ENCODE measurements at regions not wholly inside any gene's neighbourhood (a gene's known extent, or its start where the extent isn't known, plus 50 kb on each side); places are given as distances from the start of the nearest gene placed in this dataset.

GRCh38 chr7:81040496-81040895 lies 121.6 kb upstream of the SEMA3C start:
- TF ChIP-seq, protein P1, sequence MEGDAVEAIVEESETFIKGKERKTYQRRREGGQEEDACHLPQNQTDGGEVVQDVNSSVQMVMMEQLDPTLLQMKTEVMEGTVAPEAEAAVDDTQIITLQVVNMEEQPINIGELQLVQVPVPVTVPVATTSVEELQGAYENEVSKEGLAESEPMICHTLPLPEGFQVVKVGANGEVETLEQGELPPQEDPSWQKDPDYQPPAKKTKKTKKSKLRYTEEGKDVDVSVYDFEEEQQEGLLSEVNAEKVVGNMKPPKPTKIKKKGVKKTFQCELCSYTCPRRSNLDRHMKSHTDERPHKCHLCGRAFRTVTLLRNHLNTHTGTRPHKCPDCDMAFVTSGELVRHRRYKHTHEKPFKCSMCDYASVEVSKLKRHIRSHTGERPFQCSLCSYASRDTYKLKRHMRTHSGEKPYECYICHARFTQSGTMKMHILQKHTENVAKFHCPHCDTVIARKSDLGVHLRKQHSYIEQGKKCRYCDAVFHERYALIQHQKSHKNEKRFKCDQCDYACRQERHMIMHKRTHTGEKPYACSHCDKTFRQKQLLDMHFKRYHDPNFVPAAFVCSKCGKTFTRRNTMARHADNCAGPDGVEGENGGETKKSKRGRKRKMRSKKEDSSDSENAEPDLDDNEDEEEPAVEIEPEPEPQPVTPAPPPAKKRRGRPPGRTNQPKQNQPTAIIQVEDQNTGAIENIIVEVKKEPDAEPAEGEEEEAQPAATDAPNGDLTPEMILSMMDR (conservative IDR thresholded peaks at IDR 0.05) = no peak
- DNase-seq (ENCODE audit: extremely low spot score, unreplicated experiment) = no peak
- no peak overlapping the region for H3K27ac Mint-ChIP-seq
- no peaks in the 10 kb centered on the region for H3K36me3 Mint-ChIP-seq
- no peak overlapping the region for H3K4me3 Mint-ChIP-seq
- H3K4me1 Mint-ChIP-seq (ENCODE audit: unreplicated experiment) = peaks cover 9% of the 10 kb centered on the region
- H3K27me3 Mint-ChIP-seq = no peaks in the 10 kb centered on the region
- H3K9me3 Mint-ChIP-seq = peaks cover 12% of the 10 kb centered on the region

DNA sequence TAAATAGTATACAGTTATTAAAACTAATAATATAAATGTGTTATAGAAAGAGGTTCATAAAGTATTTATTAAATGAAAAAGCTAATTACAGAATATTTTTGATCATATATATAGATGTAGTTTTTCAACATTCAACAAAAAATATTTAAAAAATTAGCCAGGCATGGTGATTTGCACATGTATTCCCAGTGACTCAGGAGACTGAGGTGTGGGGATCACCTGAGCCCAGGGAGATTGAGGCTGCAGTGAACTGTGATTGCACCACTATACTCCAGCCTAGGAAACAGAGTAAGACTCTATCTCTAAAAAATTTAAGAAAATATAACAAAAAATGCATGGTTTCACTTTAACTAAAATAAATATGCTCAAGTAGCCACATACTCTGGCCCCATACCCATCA lies 118.0 kb upstream of the SEMA3C start:
- no peak overlapping the region for H3K27ac Mint-ChIP-seq
- H3K27me3 Mint-ChIP-seq = no peaks in the 10 kb centered on the region
- TF ChIP-seq, protein P1 (conservative IDR thresholded peaks at IDR 0.05) = no peak
- no peaks in the 10 kb centered on the region for H3K36me3 Mint-ChIP-seq
- H3K4me1 Mint-ChIP-seq (ENCODE audit: unreplicated experiment) = peaks cover 9% of the 10 kb centered on the region
- DNase-seq (ENCODE audit: extremely low spot score, unreplicated experiment) = no peak
- H3K4me3 Mint-ChIP-seq = no peak overlapping the region
- peaks cover 8% of the 10 kb centered on the region for H3K9me3 Mint-ChIP-seq

GRCh38 chr7:81036057-81036456 lies 117.2 kb upstream of the SEMA3C start:
- TF ChIP-seq, protein P1 (conservative IDR thresholded peaks at IDR 0.05) = no peak
- H3K27me3 Mint-ChIP-seq = no peaks in the 10 kb centered on the region
- no peaks in the 10 kb centered on the region for H3K36me3 Mint-ChIP-seq
- no peak overlapping the region for H3K4me3 Mint-ChIP-seq
- DNase-seq (ENCODE audit: extremely low spot score, unreplicated experiment) = no peak
- no peak overlapping the region for H3K27ac Mint-ChIP-seq
- peaks cover 9% of the 10 kb centered on the region for H3K4me1 Mint-ChIP-seq (ENCODE audit: unreplicated experiment)
- H3K9me3 Mint-ChIP-seq = peaks cover 8% of the 10 kb centered on the region

DNA sequence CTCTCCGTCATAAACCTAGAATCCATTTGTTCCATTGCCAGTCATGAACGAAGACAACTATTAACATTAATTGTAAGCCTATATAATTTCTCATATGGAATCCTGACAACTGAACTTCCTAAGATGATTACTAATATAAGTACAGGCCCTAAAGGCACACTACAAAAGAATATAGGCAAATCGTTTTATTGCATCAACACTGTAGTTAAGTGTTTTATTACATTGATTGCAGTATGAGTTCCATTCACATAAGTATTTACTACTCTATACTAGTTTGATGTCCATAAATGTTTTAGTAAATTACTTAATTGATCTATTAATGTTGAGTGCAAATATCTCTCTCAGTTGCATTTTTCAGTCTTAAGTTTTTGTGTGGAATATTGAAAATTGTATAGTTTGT lies 113.1 kb upstream of the SEMA3C start:
- Mint-ChIP-seq H3K4me1 (ENCODE audit: unreplicated experiment) (peaks cover 15% of the 10 kb centered on the region), H3K36me3 (no peaks in the 10 kb centered on the region), H3K4me3 (no peak overlapping the region), H3K9me3 (no peaks in the 10 kb centered on the region), H3K27me3 (no peaks in the 10 kb centered on the region), H3K27ac (no peak overlapping the region)
- DNase-seq (ENCODE audit: extremely low spot score, unreplicated experiment) = no peak
- TF ChIP-seq, protein P1 (conservative IDR thresholded peaks at IDR 0.05) = no peak

DNA sequence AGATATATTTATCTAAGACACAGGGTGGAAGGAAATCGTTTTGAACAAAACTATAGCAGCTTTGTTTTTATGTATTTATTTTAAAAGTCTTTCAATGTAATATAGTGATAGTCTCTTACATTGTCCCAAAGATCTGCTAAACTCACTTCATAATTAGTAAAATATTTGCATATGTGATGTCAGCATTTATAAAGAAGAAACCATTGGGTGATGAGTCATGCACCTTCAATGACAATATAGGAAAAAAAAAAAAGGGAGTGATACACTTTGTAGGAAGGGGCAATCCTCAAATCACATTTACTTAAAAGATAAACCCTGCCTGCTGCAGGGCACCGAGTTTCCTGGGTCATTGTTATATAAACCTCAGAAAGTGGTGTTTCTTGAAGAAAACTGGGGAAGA lies 112.4 kb upstream of the SEMA3C start:
- TF ChIP-seq, protein P1 (conservative IDR thresholded peaks at IDR 0.05) = no peak

GRCh38 chr7:81030472-81030871 lies 111.6 kb upstream of the SEMA3C start:
- no peaks in the 10 kb centered on the region for H3K9me3 Mint-ChIP-seq
- no peak overlapping the region for H3K27ac Mint-ChIP-seq
- no peak for DNase-seq (ENCODE audit: extremely low spot score, unreplicated experiment)
- no peaks in the 10 kb centered on the region for H3K36me3 Mint-ChIP-seq
- H3K4me1 Mint-ChIP-seq (ENCODE audit: unreplicated experiment) = peaks cover 6% of the 10 kb centered on the region
- TF ChIP-seq, protein P1 (conservative IDR thresholded peaks at IDR 0.05) = no peak
- H3K27me3 Mint-ChIP-seq = no peaks in the 10 kb centered on the region
- no peak overlapping the region for H3K4me3 Mint-ChIP-seq

More for the DNA sequence above, 112.4 kb upstream of the SEMA3C start:
- H3K36me3 Mint-ChIP-seq = no peaks in the 10 kb centered on the region
- no peak overlapping the region for H3K27ac Mint-ChIP-seq
- no peaks in the 10 kb centered on the region for H3K9me3 Mint-ChIP-seq
- peaks cover 14% of the 10 kb centered on the region for H3K4me1 Mint-ChIP-seq (ENCODE audit: unreplicated experiment)
- H3K27me3 Mint-ChIP-seq = no peaks in the 10 kb centered on the region
- no peak for DNase-seq (ENCODE audit: extremely low spot score, unreplicated experiment)
- H3K4me3 Mint-ChIP-seq = no peak overlapping the region

Measured in type B pancreatic cell (in vitro differentiated cells).